K562 (cell line): ENCODE measurements at regions not wholly inside any gene's neighbourhood (a gene's known extent, or its start where the extent isn't known, plus 50 kb on each side); places are given as distances from the start of the nearest gene placed in this dataset.

ENCODE experiments used
- ATAC-seq: fragments of 200-7000 bp; cut with Tn5 transposase; 3 replicates; pipeline ENCODE4 v1.9.1; 2020; ENCODE audit warnings: moderate library complexity
- BruUV-seq: library from RNA; stranded (reverse); fragments of 400-500 nt; replicated peaks from 2 replicates; lab custom pipeline; 2021; lab: Mats Ljungman, UMichigan
- CTCF ChIA-PET: fragments of 300-600 bp; formaldehyde crosslinking; extraction: SDS; loops from one replicate; lab custom pipeline; 2021; ENCODE audit warnings: low intra/inter-chr PET ratio; lab: Yijun Ruan, JAX
- POLR2A ChIA-PET: fragments of 300-600, 350-650 bp; sonication (Branson Sonifier 250); formaldehyde crosslinking; extraction: SDS; loops from one replicate; lab custom pipeline; 2021; ENCODE audit warnings: antibody characterized with exemption, inconsistent platforms; lab: Yijun Ruan, JAX
- DNase-seq, 4 experiments: peaks; one replicate each; pipeline versions ENCODE4 v3.0.0 to v3.0.0-alpha.2; 2011 to 2018; ENCODE audit warnings: low spot score in 3 of 4, mixed read lengths in 3 of 4; ENCODE audit errors: extremely low read depth in 1 of 4
- FAIRE-seq: peaks from 2 replicates; lab custom pipeline; 2011; peaks lifted over from hg19 to GRCh38; lab: Jason Lieb, UNC
- H2AFZ ChIP-seq: 2 replicates; pipeline ENCODE4 v1.6.0; 2011; ENCODE audit warnings: low read depth, low read length, control low read depth, inconsistent platforms
- H3K27ac ChIP-seq: fragments of 200-600 bp; 3 replicates; pipeline ENCODE4 v1.8.0; 2011; ENCODE audit warnings: low read depth, mild to moderate bottlenecking, control low read depth, inconsistent platforms, low read length, moderate library complexity, mixed read lengths; ENCODE audit errors: extremely low read depth
- H3K27me3 ChIP-seq, 2 experiments: fragments of 300-600 bp in 1 of 2; 2 replicates in 1 of 2; 3 replicates in 1 of 2; pipeline versions ENCODE4 v1.6.0 to v1.8.0; 2011; ENCODE audit warnings: inconsistent platforms in 2 of 2, low read length in 2 of 2, mild to moderate bottlenecking in 1 of 2, mixed read lengths in 1 of 2, moderate library complexity in 1 of 2; ENCODE audit not compliant: control insufficient read depth in 2 of 2, insufficient read depth in 2 of 2
- H3K36me3 ChIP-seq: fragments of 300-600 bp; 3 replicates; pipeline ENCODE4 v1.8.0; 2011; ENCODE audit warnings: mild to moderate bottlenecking, low read length, inconsistent platforms; ENCODE audit not compliant: control insufficient read depth, insufficient read depth
- H3K4me1 ChIP-seq, 2 experiments: fragments of 200-600 bp in 1 of 2; replicated peaks in 1 of 2; 2 replicates in 1 of 2; 3 replicates in 1 of 2; pipeline versions ENCODE4 v1.5.1 to v1.8.0; 2011; ENCODE audit warnings: inconsistent platforms in 2 of 2, low read length in 2 of 2, mild to moderate bottlenecking in 1 of 2, mixed read lengths in 1 of 2, moderate library complexity in 1 of 2; ENCODE audit not compliant: control insufficient read depth in 2 of 2, insufficient read depth in 2 of 2
- H3K4me2 ChIP-seq: 2 replicates; pipeline ENCODE4 v1.6.1; 2011; ENCODE audit warnings: low read length, control low read depth, inconsistent platforms, mixed read lengths; ENCODE audit not compliant: insufficient read depth
- H3K4me3 ChIP-seq: fragments of 200-600 bp; sonication (generic), shearing (Covaris generic); 2 replicates; pipeline ENCODE4 v1.5.1; 2016; ENCODE audit warnings: control low read depth, inconsistent platforms
- H3K79me2 ChIP-seq: fragments of 200-600 bp; 3 replicates; pipeline ENCODE4 v1.8.0; 2011; ENCODE audit warnings: low read length, inconsistent platforms; ENCODE audit not compliant: control insufficient read depth, insufficient read depth
- H3K9ac ChIP-seq, 2 experiments: 2 replicates each; pipeline versions ENCODE4 v1.6.0 to v1.6.1; 2011; ENCODE audit warnings: low read depth in 2 of 2, low read length in 2 of 2, control low read depth in 1 of 2, inconsistent platforms in 1 of 2, mild to moderate bottlenecking in 1 of 2, mixed read lengths in 1 of 2; ENCODE audit not compliant: insufficient read depth in 1 of 2
- H3K9me1 ChIP-seq: one replicate; pipeline ENCODE4 v1.6.0; 2011; ENCODE audit warnings: inconsistent platforms, mild to moderate bottlenecking, low read length, moderate library complexity; ENCODE audit not compliant: control insufficient read depth, insufficient read depth
- H3K9me3 ChIP-seq: replicated peaks from 2 replicates; pipeline ENCODE4 v1.5.1; 2011; ENCODE audit warnings: low read depth, low read length, inconsistent platforms; ENCODE audit not compliant: control insufficient read depth, insufficient read depth
- H4K20me1 ChIP-seq: replicated peaks from 2 replicates; pipeline ENCODE4 v1.6.1; 2011; ENCODE audit warnings: low read length, inconsistent platforms, mixed read lengths; ENCODE audit not compliant: control insufficient read depth, insufficient read depth
- EHMT2 ChIP-seq: fragments of 450-650 bp; IDR thresholded peaks from 2 replicates; pipeline ENCODE4 v1.6.1; 2018; ENCODE audit warnings: antibody characterized with exemption
- FOXJ2 ChIP-seq: fragments of 200-800 bp; sonication (Bioruptor generic); IDR thresholded peaks from 2 replicates; pipeline ENCODE4 v1.6.1; 2016; ENCODE audit warnings: missing genetic modification characterization, missing compliant biosample characterization
- HCFC1 ChIP-seq: IDR thresholded peaks from 2 replicates; pipeline ENCODE4 v1.6.1; 2012; ENCODE audit warnings: low read depth, low read length, improper control_type of control experiment
- MCM3 ChIP-seq: fragments of 450-650 bp; IDR thresholded peaks from 2 replicates; pipeline ENCODE4 v1.6.1; 2016
- MEIS2 ChIP-seq: fragments of 450-650 bp; IDR thresholded peaks from 2 replicates; pipeline ENCODE4 v1.6.1; 2014; ENCODE audit warnings: mild to moderate bottlenecking; ENCODE audit not compliant: partially characterized antibody
- NFXL1 ChIP-seq: fragments of 450-650 bp; formaldehyde crosslinking; IDR thresholded peaks from 2 replicates; pipeline ENCODE4 v1.4.0; 2021; ENCODE audit warnings: mild to moderate bottlenecking
- RBM25 ChIP-seq: fragments of 200-400 bp; formaldehyde crosslinking; IDR thresholded peaks from 2 replicates; pipeline ENCODE4 v1.6.1; 2018; ENCODE audit warnings: low read length, low read depth, moderate library complexity; ENCODE audit not compliant: severe bottlenecking
- SIX5 ChIP-seq, 2 experiments: IDR thresholded peaks; 2 replicates each; pipeline ENCODE4 v1.6.1; 2011; ENCODE audit warnings: low read length in 2 of 2, borderline replicate concordance in 1 of 2, low read depth in 1 of 2, mild to moderate bottlenecking in 1 of 2, moderate library complexity in 1 of 2; ENCODE audit not compliant: insufficient read depth in 1 of 2
- SLC30A9 ChIP-seq: fragments of 250-450 bp; sonication (Bioruptor Pico); IDR thresholded peaks from 2 replicates; pipeline ENCODE4 v1.8.0; 2022; ENCODE audit warnings: mild to moderate bottlenecking, moderate library complexity
- TCF3 ChIP-seq: sonication (generic); formaldehyde crosslinking; IDR thresholded peaks from 2 replicates; pipeline ENCODE4 v1.4.0; 2020; ENCODE audit warnings: mild to moderate bottlenecking, missing genetic modification reagents
- ZEB2 ChIP-seq: fragments of 450-650 bp; IDR thresholded peaks from 2 replicates; pipeline ENCODE4 v1.6.1; 2016
- ZNF431 ChIP-seq: sonication (generic); formaldehyde crosslinking; IDR thresholded peaks from 2 replicates; pipeline ENCODE4 v1.8.0; 2022; ENCODE audit warnings: mild to moderate bottlenecking, missing genetic modification reagents
- in situ Hi-C: fragments of 300-500 bp; cut with MboI; formaldehyde crosslinking; loops from 4 replicates; pipeline ENCODE4 v1.15.0; 2018; ENCODE audit warnings: inconsistent platforms, mixed read lengths
- intact Hi-C: fragments of 100-400 bp; cut with micrococcal nuclease; formaldehyde crosslinking; loops from 2 replicates; pipeline ENCODE4 v1.14.2; 2022
- TF ChIP-seq, protein P1 (sequence below): sonication (generic); formaldehyde crosslinking; IDR thresholded peaks from 2 replicates; pipeline ENCODE4 v1.9.0; 2022; ENCODE audit warnings: mild to moderate bottlenecking, missing genetic modification reagents
- TF ChIP-seq, protein P2 (sequence below), 2 experiments: fragments of 450-650 bp in 1 of 2; sonication (generic) in 1 of 2; formaldehyde crosslinking in 1 of 2; IDR thresholded peaks; 2 replicates each; pipeline versions ENCODE4 v1.7.1 to v1.9.0; 2016 to 2022; ENCODE audit warnings: inconsistent platforms in 1 of 2, mild to moderate bottlenecking in 1 of 2, missing genetic modification reagents in 1 of 2
- TF ChIP-seq, protein P3 (sequence below): fragments of 250-450 bp; sonication (Bioruptor Pico); IDR thresholded peaks from 2 replicates; pipeline ENCODE4 v1.8.0; 2022; ENCODE audit warnings: moderate library complexity, mild to moderate bottlenecking, inconsistent platforms

DNA sequence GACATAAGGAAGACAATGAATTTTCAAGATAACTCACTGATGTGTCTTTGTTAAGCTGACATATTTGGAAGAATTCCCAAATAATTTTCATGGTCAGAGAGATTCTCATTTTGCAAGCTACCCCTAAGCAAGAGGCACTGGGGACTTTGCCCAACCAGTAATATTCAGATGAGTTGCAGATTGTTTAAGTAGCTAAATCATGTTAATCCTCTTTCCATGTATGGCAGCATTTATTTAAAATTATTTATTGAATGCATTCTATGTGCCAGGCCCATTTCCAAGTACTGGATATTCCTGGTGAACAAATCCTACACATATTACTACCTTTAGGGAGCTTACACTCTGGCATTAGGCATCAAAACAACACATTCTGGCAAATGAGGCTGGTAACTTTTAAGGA lies 56.5 kb upstream of the BACH1 start:
- peaks cover 0 to under 1% of the 10 kb centered on the region in 2 experiments; a peak in 2 of 5 replicates for H3K27me3 ChIP-seq
- no peaks in the 10 kb centered on the region for H3K9me1 ChIP-seq
- H3K9ac ChIP-seq, result no peak overlapping the region
- H3K4me1 ChIP-seq, result no peaks in the 10 kb centered on the region
- intact Hi-C loops, result no loop called here
- ChIA-PET POLR2A (interaction anchor here (0.9 kb wide), 1 partner anchor 58 kb away, joined by 4 read pairs; no protein-coding TSS in a partner anchor), CTCF (no interaction called here)
- H4K20me1 ChIP-seq, result no peaks in the 10 kb centered on the region
- FAIRE-seq (no peak), ATAC-seq (no peak), DNase-seq (no peak)
- H3K9me3 ChIP-seq, result no peaks in the 10 kb centered on the region
- BruUV-seq, result no TSS peak
- in situ Hi-C loops, result no loop called here
- TF ChIP-seq HCFC1, result no peak
- TF ChIP-seq, protein P1, sequence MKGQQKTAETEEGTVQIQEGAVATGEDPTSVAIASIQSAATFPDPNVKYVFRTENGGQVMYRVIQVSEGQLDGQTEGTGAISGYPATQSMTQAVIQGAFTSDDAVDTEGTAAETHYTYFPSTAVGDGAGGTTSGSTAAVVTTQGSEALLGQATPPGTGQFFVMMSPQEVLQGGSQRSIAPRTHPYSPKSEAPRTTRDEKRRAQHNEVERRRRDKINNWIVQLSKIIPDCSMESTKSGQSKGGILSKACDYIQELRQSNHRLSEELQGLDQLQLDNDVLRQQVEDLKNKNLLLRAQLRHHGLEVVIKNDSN, result no peak
- no peak for TF ChIP-seq RBM25
- no peak for TF ChIP-seq ZEB2
- no peak for TF ChIP-seq TCF3
- no peak for TF ChIP-seq SLC30A9 (CRISPR knock-in tag)
- no peak for TF ChIP-seq MCM3
- TF ChIP-seq SIX5 (IDR thresholded peaks at IDR 0.05; ENCODE audit: borderline replicate concordance in 1 of 2, insufficient read depth in 1 of 2, low read depth in 1 of 2, low read length in 2 of 2), result no peak
- no peak for TF ChIP-seq NFXL1 (CRISPR knock-in tag)
- TF ChIP-seq FOXJ2, result no peak
- no peak for TF ChIP-seq ZNF431 (CRISPR knock-in tag)
- no peak for TF ChIP-seq MEIS2
- no peak for TF ChIP-seq EHMT2
- TF ChIP-seq, protein P2, sequence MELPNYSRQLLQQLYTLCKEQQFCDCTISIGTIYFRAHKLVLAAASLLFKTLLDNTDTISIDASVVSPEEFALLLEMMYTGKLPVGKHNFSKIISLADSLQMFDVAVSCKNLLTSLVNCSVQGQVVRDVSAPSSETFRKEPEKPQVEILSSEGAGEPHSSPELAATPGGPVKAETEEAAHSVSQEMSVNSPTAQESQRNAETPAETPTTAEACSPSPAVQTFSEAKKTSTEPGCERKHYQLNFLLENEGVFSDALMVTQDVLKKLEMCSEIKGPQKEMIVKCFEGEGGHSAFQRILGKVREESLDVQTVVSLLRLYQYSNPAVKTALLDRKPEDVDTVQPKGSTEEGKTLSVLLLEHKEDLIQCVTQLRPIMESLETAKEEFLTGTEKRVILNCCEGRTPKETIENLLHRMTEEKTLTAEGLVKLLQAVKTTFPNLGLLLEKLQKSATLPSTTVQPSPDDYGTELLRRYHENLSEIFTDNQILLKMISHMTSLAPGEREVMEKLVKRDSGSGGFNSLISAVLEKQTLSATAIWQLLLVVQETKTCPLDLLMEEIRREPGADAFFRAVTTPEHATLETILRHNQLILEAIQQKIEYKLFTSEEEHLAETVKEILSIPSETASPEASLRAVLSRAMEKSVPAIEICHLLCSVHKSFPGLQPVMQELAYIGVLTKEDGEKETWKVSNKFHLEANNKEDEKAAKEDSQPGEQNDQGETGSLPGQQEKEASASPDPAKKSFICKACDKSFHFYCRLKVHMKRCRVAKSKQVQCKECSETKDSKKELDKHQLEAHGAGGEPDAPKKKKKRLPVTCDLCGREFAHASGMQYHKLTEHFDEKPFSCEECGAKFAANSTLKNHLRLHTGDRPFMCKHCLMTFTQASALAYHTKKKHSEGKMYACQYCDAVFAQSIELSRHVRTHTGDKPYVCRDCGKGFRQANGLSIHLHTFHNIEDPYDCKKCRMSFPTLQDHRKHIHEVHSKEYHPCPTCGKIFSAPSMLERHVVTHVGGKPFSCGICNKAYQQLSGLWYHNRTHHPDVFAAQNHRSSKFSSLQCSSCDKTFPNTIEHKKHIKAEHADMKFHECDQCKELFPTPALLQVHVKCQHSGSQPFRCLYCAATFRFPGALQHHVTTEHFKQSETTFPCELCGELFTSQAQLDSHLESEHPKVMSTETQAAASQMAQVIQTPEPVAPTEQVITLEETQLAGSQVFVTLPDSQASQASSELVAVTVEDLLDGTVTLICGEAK (IDR thresholded peaks at IDR 0.05), result no peak
- TF ChIP-seq, protein P2 (CRISPR knock-in tag; IDR thresholded peaks at IDR 0.05), result no peak
- TF ChIP-seq, protein P3, sequence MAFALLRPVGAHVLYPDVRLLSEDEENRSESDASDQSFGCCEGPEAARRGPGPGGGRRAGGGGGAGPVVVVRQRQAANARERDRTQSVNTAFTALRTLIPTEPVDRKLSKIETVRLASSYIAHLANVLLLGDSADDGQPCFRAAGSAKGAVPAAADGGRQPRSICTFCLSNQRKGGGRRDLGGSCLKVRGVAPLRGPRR (CRISPR knock-in tag), result no peak
- H3K4me2 ChIP-seq, result no peak overlapping the region
- H3K36me3 ChIP-seq, result no peaks in the 10 kb centered on the region
- H3K27ac ChIP-seq, result no peak overlapping the region
- H2AFZ ChIP-seq, result no peak overlapping the region
- no peaks in the 10 kb centered on the region for H3K79me2 ChIP-seq
- H3K4me3 ChIP-seq, result no peak overlapping the region
